Transverse colon (tissue), 4 donors: ENCODE measurements at regions not wholly inside any gene's neighbourhood (a gene's known extent, or its start where the extent isn't known, plus 50 kb on each side); places are given as distances from the start of the nearest gene placed in this dataset.

ENCODE experiments used
- EP300 ChIP-seq: sonication (generic); formaldehyde crosslinking; IDR thresholded peaks from one replicate; pipeline ENCODE4 v1.6.1; 2017; ENCODE audit warnings: antibody characterized with exemption, low read depth
- POLR2A ChIP-seq: fragments of 450-650 bp; IDR thresholded peaks from one replicate; pipeline ENCODE4 v1.6.1; 2016; ENCODE audit warnings: antibody characterized with exemption, mild to moderate bottlenecking, moderate library complexity
- POLR2AphosphoS5 ChIP-seq, 3 donors: sonication (generic); formaldehyde crosslinking; IDR thresholded peaks; one replicate each; pipeline ENCODE4 v1.6.1; 2016; ENCODE audit warnings: antibody characterized with exemption in 3 of 3
- TF ChIP-seq, protein P1 (sequence below), 5 experiments: fragments of 200-600 bp in 3 of 5; fragments of 450-650 bp in 2 of 5; sonication (generic) in 3 of 5; IDR thresholded peaks; 1 replicate in 2 of 5; 2 replicates in 3 of 5; pipeline ENCODE4 v1.5.1; 2016 to 2017; ENCODE audit warnings: antibody characterized with exemption in 5 of 5, inconsistent platforms in 3 of 5, mild to moderate bottlenecking in 2 of 5, moderate library complexity in 1 of 5

DNA sequence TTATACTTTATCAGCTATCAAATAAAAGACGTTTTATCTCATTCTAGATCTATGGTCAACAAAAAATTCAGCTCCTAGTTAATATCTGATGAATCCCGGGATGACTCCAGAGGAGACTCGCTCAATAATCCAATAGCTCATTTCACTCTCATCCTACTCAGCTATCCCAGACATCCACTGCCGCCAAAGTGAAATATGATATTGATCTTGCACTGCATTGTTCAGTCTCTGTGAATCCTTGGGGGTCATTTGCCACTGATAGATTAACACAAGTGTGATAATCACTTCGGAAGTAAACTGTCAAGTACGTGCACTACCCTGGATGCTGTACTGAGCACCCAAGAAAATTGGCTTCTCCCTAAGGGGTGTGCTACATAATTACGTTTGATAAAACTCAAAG is 249.1 kb downstream of the SUCLG1 start:
- TF ChIP-seq, protein P1, sequence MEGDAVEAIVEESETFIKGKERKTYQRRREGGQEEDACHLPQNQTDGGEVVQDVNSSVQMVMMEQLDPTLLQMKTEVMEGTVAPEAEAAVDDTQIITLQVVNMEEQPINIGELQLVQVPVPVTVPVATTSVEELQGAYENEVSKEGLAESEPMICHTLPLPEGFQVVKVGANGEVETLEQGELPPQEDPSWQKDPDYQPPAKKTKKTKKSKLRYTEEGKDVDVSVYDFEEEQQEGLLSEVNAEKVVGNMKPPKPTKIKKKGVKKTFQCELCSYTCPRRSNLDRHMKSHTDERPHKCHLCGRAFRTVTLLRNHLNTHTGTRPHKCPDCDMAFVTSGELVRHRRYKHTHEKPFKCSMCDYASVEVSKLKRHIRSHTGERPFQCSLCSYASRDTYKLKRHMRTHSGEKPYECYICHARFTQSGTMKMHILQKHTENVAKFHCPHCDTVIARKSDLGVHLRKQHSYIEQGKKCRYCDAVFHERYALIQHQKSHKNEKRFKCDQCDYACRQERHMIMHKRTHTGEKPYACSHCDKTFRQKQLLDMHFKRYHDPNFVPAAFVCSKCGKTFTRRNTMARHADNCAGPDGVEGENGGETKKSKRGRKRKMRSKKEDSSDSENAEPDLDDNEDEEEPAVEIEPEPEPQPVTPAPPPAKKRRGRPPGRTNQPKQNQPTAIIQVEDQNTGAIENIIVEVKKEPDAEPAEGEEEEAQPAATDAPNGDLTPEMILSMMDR (IDR thresholded peaks at IDR 0.05): no peak
- TF ChIP-seq POLR2A: no peak
- TF ChIP-seq POLR2AphosphoS5 (IDR thresholded peaks at IDR 0.05): no peak
- TF ChIP-seq EP300: no peak
